ENCODE measurements at regions not wholly inside any gene's neighbourhood (a gene's known extent, or its start where the extent isn't known, plus 50 kb on each side); places are given as distances from the start of the nearest gene placed in this dataset.

DNA sequence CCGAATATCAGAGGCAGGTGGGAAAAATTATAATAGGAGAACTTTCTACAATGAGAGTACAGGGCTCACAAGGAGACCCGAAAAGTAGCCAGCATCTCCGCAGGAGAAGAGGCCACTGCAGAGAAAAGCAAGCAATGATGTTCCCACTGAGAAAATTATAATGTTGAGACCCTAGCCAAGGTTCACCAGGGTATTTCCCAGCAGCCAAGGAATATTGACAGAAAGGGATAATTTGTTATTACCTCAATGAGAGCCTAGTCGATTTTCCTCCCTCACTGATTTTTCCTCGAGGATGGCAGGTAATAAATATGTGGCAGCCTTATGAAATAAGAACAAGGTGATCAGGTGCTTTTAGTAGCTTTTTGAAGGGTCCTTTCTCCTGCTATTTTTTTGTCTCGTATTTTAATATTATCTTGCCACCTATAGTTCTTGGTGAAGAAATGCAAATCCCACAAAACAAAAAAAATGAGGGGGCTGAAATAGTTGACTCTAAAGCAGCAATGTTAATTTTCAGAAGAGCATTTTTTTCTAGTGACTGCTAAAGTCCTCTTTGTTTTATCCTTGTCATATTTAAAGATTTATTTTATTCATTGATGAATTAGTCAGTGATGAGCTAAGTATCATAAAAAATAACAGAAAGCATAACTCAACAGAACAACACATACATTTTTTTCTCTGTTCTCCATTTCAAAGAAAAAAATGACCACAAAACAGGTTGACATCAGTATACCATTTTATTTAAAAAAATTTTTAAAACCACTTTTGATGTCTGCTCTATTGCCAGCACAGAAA, 215.4 kb downstream of the KCNE4 start:
- Histone ChIP-seq H3K4me3 (ENCODE audit: low read depth, low read length) (no peak overlapping the region), H3K27ac (no peak overlapping the region), H3K4me1 (no peaks in the 10 kb centered on the region), H3K79me2 (no peaks in the 10 kb centered on the region), H2AFZ (no peak overlapping the region), H3K27me3 (ENCODE audit: control insufficient read depth, insufficient read depth, low read length) (no peaks in the 10 kb centered on the region), H3K9ac (no peak overlapping the region), H3K36me3 (ENCODE audit: control insufficient read depth, insufficient read depth, low read length) (no peaks in the 10 kb centered on the region), H3K4me2 (ENCODE audit: low read length) (no peak overlapping the region), H3K9me3 (ENCODE audit: control insufficient read depth, low read length) (no peaks in the 10 kb centered on the region)
- TF ChIP-seq, protein P1, sequence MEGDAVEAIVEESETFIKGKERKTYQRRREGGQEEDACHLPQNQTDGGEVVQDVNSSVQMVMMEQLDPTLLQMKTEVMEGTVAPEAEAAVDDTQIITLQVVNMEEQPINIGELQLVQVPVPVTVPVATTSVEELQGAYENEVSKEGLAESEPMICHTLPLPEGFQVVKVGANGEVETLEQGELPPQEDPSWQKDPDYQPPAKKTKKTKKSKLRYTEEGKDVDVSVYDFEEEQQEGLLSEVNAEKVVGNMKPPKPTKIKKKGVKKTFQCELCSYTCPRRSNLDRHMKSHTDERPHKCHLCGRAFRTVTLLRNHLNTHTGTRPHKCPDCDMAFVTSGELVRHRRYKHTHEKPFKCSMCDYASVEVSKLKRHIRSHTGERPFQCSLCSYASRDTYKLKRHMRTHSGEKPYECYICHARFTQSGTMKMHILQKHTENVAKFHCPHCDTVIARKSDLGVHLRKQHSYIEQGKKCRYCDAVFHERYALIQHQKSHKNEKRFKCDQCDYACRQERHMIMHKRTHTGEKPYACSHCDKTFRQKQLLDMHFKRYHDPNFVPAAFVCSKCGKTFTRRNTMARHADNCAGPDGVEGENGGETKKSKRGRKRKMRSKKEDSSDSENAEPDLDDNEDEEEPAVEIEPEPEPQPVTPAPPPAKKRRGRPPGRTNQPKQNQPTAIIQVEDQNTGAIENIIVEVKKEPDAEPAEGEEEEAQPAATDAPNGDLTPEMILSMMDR (IDR thresholded peaks at IDR 0.05), result no peak

DNA sequence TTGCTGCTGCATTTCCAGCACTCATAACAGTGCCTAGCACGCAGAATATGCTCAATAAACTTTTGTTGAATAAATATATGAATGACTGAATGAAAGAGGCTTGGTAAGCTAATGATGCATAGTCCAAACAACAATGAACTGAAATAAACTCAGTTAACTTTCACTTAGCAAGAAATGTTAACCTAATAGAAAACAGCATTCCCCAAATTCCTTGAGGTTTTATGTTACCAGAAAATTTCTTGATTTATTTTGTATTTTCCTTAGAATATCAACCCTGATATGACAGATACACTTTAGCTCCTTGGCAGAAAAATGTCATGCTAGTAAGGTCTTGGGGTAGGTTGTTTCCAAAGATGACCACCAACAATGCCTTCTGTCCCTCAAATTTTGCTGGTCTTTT, 217.4 kb downstream of the KCNE4 start:
- Histone ChIP-seq H3K4me1 (no peaks in the 10 kb centered on the region), H3K4me2 (ENCODE audit: low read length) (no peak overlapping the region), H3K9ac (no peak overlapping the region), H3K36me3 (ENCODE audit: control insufficient read depth, insufficient read depth, low read length) (no peaks in the 10 kb centered on the region), H3K27ac (no peak overlapping the region), H3K4me3 (ENCODE audit: low read depth, low read length) (no peak overlapping the region), H3K9me3 (ENCODE audit: control insufficient read depth, low read length) (no peaks in the 10 kb centered on the region), H2AFZ (no peak overlapping the region), H3K79me2 (no peaks in the 10 kb centered on the region), H3K27me3 (ENCODE audit: control insufficient read depth, insufficient read depth, low read length) (no peaks in the 10 kb centered on the region)
- TF ChIP-seq, protein P1 (IDR thresholded peaks at IDR 0.05), result no peak

DNA sequence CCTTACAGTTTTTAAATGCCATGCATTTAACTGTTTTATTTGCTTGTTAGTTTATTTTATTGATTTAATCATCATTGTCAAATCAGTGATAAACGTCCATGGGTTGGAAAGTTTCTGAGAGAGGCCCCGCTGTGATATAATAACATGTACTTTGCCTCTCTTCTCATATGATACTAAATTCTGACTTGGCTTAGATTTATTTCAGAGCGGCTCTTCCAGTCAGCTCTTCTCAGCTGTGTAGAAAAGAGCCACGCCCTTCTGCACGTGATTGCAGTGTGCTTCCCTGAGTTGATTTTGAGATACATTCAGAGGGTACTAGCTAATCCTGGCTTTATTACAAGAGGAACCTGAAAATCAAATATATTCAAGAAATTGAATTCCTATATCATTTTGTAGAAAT, 218.6 kb downstream of the KCNE4 start:
- H3K9me3 ChIP-seq (ENCODE audit: control insufficient read depth, low read length), result no peaks in the 10 kb centered on the region
- H3K27ac ChIP-seq, result no peak overlapping the region
- no peak overlapping the region for H3K4me3 ChIP-seq (ENCODE audit: low read depth, low read length)
- no peaks in the 10 kb centered on the region for H3K36me3 ChIP-seq (ENCODE audit: control insufficient read depth, insufficient read depth, low read length)
- no peaks in the 10 kb centered on the region for H3K27me3 ChIP-seq (ENCODE audit: control insufficient read depth, insufficient read depth, low read length)
- H3K9ac ChIP-seq, result no peak overlapping the region
- H3K4me1 ChIP-seq, result no peaks in the 10 kb centered on the region
- H3K4me2 ChIP-seq (ENCODE audit: low read length), result no peak overlapping the region
- H3K79me2 ChIP-seq, result no peaks in the 10 kb centered on the region
- no peak overlapping the region for H2AFZ ChIP-seq
- TF ChIP-seq, protein P1 (IDR thresholded peaks at IDR 0.05), result no peak

DNA sequence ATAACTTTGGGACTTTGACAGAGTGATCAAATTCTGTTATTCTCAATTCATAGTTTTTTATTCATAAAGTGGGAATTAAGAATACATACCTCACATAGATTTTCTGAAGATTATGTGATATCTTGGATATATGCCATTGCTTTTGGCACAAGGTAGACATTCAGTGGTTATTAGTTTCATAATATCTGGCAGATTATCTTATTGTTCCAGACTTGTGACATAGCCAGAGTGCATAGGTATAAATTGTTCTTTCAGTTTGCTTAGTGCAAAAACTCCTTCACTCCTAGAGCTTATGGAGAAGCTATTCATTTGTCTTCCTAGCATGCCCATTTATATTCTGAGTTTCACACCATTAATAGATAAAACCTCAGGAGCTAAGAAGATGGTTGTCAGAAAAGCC, 222.0 kb downstream of the KCNE4 start:
- no peaks in the 10 kb centered on the region for H3K36me3 ChIP-seq (ENCODE audit: control insufficient read depth, insufficient read depth, low read length)
- no peak overlapping the region for H3K4me2 ChIP-seq (ENCODE audit: low read length)
- no peak overlapping the region for H3K9ac ChIP-seq
- H3K4me1 ChIP-seq, result no peaks in the 10 kb centered on the region
- H3K27ac ChIP-seq, result no peak overlapping the region
- TF ChIP-seq, protein P1 (IDR thresholded peaks at IDR 0.05), result no peak
- no peak overlapping the region for H3K4me3 ChIP-seq (ENCODE audit: low read depth, low read length)
- H3K9me3 ChIP-seq (ENCODE audit: control insufficient read depth, low read length), result no peaks in the 10 kb centered on the region
- no peaks in the 10 kb centered on the region for H3K27me3 ChIP-seq (ENCODE audit: control insufficient read depth, insufficient read depth, low read length)
- H2AFZ ChIP-seq, result no peak overlapping the region
- no peaks in the 10 kb centered on the region for H3K79me2 ChIP-seq

DNA sequence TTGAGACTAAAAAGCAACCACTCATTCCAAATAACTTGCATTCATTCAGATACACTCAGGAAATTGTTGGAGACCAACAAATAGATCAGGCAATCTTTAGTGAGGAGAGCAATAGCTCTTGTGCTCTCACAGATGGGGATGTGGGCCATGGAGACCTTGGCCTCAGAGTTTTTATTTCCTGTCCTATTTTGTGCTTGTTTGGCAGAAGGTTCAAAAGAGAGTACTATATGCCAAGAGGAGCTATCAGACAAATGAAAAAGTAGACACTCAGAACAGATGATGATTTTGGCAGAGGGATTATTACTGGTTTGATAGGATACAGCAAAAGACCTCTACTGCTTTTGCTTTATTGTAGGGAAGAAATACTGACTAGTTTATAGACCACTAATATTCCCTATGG, 230.2 kb downstream of the KCNE4 start:
- TF ChIP-seq, protein P1 (IDR thresholded peaks at IDR 0.05), result no peak
- Histone ChIP-seq H3K4me2 (ENCODE audit: low read length) (no peak overlapping the region), H3K27ac (no peak overlapping the region), H3K9ac (no peak overlapping the region), H3K4me1 (no peaks in the 10 kb centered on the region), H3K9me3 (ENCODE audit: control insufficient read depth, low read length) (no peaks in the 10 kb centered on the region), H3K4me3 (ENCODE audit: low read depth, low read length) (no peak overlapping the region), H3K79me2 (no peaks in the 10 kb centered on the region), H2AFZ (no peak overlapping the region), H3K27me3 (ENCODE audit: control insufficient read depth, insufficient read depth, low read length) (no peaks in the 10 kb centered on the region), H3K36me3 (ENCODE audit: control insufficient read depth, insufficient read depth, low read length) (no peaks in the 10 kb centered on the region)
